Effector memory CD4-positive, alpha-beta T cell (primary cell): ENCODE measurements at regions not wholly inside any gene's neighbourhood (a gene's known extent, or its start where the extent isn't known, plus 50 kb on each side); places are given as distances from the start of the nearest gene placed in this dataset.

Experiments
- DNase-seq, 3 donors: peaks; one replicate each; pipeline ENCODE4 v3.0.0-alpha.2; 2020
- H3K27ac ChIP-seq: 2 replicates; pipeline ENCODE4 v1.7.0; 2013; ENCODE audit warnings: mild to moderate bottlenecking, low read length, moderate library complexity; ENCODE audit not compliant: insufficient read depth, poor library complexity, severe bottlenecking
- H3K27me3 ChIP-seq: replicated peaks from 2 replicates; pipeline ENCODE4 v1.7.0; 2013; ENCODE audit warnings: mild to moderate bottlenecking, low read length; ENCODE audit not compliant: insufficient read depth, control insufficient read depth, poor library complexity, severe bottlenecking
- H3K36me3 ChIP-seq: 2 replicates; pipeline ENCODE4 v1.7.0; 2013; ENCODE audit warnings: mild to moderate bottlenecking, low read length, moderate library complexity; ENCODE audit not compliant: control insufficient read depth, insufficient read depth
- H3K4me1 ChIP-seq: 2 replicates; pipeline ENCODE4 v1.7.0; 2013; ENCODE audit warnings: low read length, mild to moderate bottlenecking; ENCODE audit not compliant: control insufficient read depth, insufficient read depth, poor library complexity, severe bottlenecking
- H3K4me3 ChIP-seq: 2 replicates; pipeline ENCODE4 v1.7.0; 2013; ENCODE audit warnings: low read length, low read depth, mild to moderate bottlenecking; ENCODE audit not compliant: insufficient read depth, poor library complexity, severe bottlenecking
- H3K9me3 ChIP-seq: 2 replicates; pipeline ENCODE4 v1.7.0; 2013; ENCODE audit warnings: mild to moderate bottlenecking, low read length, moderate library complexity; ENCODE audit not compliant: control insufficient read depth

DNA sequence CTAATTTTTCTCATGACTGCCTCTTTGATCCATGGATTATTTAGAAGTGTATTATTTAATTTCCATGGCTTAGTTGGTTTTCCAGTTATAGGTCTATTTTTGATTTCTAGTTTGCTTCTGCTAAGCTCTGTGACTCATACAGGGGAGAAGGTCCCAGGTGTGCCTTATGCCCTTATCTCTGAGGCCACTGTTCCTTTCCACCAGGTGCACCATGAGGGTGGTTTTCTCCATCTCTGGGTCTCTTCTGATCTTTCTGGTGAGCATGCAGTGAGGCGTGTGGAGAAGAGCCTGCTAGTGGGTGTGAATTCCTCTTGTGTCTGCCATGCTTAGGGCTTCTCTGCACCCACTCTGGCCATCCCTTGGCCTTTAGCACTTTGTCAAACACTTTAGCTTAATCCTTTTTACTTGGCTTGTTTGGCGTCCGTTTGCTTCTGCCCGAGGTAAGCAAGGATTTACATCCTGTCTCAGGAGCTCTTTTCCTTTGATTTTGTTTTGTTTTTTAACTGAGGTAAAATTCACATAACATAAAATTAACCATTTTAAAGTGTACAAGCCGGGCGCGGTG, 129.8 kb upstream of the ARL4C start:
- no peaks in the 10 kb centered on the region for H3K36me3 ChIP-seq
- H3K4me3 ChIP-seq = no peak overlapping the region
- no peaks in the 10 kb centered on the region for H3K27me3 ChIP-seq
- H3K27ac ChIP-seq = no peak overlapping the region
- H3K9me3 ChIP-seq = no peaks in the 10 kb centered on the region
- no peaks in the 10 kb centered on the region for H3K4me1 ChIP-seq
- no peak for DNase-seq

DNA sequence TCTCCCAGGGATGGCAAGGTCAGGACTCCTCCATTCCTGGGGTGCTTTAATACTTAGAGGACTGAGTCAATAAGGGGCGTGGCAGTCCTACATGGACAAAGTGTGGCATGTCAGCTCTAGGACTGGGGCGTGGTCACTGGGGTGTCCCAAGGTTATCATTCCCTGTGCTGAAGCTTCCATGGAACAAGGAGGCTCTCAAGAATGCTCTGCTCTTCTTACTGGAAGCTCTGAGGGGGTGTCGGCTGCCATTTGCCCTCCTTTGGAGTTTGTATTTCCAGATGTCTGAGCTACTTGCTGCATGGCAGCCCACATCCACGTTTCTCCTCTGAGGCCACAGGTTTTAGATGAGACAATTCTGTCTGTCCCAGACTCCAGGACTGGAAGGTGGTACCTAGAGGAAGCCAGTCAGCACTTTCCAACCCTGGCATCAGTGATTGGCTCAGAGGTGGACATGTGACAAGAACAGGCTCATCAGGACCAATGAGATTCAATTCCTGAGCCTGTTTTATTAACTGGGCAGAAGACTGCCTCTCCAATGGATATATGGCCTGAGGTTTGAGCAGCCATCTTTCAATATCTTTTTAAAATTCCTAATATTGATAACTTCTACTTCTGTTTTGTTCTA, 128.9 kb upstream of the ARL4C start:
- Histone ChIP-seq H3K4me3 (no peak overlapping the region), H3K27me3 (no peaks in the 10 kb centered on the region), H3K36me3 (no peaks in the 10 kb centered on the region), H3K4me1 (no peaks in the 10 kb centered on the region), H3K9me3 (no peaks in the 10 kb centered on the region), H3K27ac (no peak overlapping the region)
- no peak for DNase-seq

DNA sequence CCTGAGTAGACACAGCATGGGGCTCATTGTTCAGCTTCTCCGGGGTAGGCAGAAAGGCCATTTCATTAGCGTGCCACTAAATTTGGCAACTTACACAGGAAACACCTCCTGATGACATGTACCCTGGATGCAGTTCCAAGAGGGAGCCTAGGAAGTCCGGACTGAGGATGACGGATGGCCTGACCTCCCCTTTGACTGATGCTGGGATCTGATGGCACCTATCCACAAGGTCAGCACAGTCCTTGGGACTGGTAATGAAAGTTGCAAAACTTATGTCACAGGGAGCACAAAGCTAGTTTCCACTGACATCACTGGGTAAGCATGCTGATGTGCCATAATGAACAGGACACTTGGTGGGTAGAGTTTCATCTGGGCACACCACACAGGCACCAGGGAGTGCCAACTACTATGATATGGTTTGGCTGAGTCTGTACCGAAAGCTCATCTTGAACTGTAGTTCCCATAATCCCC, 126.7 kb upstream of the ARL4C start:
- Histone ChIP-seq H3K27ac (no peak overlapping the region), H3K27me3 (no peaks in the 10 kb centered on the region), H3K4me1 (no peaks in the 10 kb centered on the region), H3K4me3 (no peak overlapping the region), H3K9me3 (no peaks in the 10 kb centered on the region), H3K36me3 (no peaks in the 10 kb centered on the region)
- DNase-seq = no peak

DNA sequence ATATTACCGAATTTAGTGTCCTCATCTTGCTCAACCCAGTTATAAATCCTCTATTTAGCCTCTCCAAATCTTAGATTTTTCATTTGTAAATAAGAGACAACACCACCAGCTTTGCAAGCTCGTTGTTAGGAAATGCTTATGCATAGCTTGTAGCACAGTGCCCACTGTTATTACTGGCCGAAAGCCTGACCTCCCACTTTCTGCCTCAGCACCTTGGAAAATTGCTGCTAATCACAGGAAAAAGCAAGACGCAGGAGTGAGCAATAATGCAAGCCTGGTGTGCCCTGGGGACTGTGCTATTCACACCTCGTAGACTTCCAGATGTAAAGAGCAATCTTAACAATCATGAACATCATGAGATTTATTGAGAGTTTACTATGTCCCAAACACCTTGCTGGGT, 124.2 kb upstream of the ARL4C start:
- Histone ChIP-seq H3K27ac (no peak overlapping the region), H3K36me3 (no peaks in the 10 kb centered on the region), H3K9me3 (no peaks in the 10 kb centered on the region), H3K27me3 (no peaks in the 10 kb centered on the region), H3K4me3 (no peak overlapping the region), H3K4me1 (no peaks in the 10 kb centered on the region)
- no peak for DNase-seq

DNA sequence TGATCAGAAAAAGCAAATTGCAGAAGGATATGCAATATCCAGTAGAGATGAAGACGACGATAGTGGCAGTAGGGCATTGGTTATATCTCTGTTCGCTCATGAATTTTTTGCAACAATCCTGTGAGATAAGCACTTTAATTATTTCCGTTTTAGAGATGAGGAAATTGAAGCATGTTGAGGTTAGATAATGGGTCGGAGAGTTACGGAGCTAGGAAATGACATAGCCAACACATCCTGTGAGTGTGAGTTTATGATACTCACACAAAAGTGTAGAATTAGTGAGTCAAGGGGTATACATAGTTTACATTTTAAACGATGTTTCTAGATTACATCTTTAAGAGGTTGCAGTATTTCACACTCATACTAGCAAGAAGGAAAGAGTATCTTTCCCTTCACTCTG, 123.1 kb upstream of the ARL4C start:
- Histone ChIP-seq H3K36me3 (no peaks in the 10 kb centered on the region), H3K4me1 (no peaks in the 10 kb centered on the region), H3K27me3 (no peaks in the 10 kb centered on the region), H3K9me3 (no peaks in the 10 kb centered on the region), H3K27ac (no peak overlapping the region), H3K4me3 (no peak overlapping the region)
- no peak for DNase-seq

DNA sequence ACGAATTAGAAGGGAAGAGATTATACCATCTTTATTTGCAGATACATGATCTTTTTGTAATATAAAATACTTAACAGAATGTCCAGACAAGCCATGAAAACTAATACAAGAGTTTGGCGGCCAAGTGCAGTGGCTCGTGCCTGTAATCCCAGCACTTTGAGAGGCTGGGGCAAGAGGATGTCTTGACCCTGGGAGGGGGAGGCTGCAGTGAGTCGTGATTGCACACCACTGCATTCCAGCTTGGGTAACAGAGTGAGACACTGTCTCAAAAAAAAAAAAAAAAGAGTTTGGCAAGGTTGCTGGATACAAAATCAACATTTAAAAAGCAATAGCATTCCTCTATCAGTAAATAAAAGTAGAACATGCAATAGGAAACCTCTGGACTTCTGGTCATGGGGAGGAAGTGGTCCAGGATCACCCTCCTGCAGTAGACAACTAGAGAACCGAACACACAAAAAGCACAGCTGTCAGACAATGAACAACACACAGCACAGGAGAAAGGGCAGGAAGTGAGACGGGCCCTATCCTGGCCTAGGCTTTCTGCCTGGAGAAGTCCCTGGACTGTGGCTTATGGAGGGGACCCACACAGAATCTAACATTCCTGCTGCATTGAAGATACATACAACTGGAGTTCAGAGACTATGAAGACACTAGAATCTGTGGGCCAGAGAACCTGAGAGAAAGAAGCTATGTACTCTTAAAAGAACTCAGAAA, 118.9 kb upstream of the ARL4C start:
- H3K27ac ChIP-seq = no peak overlapping the region
- DNase-seq = no peak
- no peak overlapping the region for H3K4me3 ChIP-seq
- no peaks in the 10 kb centered on the region for H3K27me3 ChIP-seq
- no peaks in the 10 kb centered on the region for H3K36me3 ChIP-seq
- H3K4me1 ChIP-seq = no peaks in the 10 kb centered on the region
- no peaks in the 10 kb centered on the region for H3K9me3 ChIP-seq

DNA sequence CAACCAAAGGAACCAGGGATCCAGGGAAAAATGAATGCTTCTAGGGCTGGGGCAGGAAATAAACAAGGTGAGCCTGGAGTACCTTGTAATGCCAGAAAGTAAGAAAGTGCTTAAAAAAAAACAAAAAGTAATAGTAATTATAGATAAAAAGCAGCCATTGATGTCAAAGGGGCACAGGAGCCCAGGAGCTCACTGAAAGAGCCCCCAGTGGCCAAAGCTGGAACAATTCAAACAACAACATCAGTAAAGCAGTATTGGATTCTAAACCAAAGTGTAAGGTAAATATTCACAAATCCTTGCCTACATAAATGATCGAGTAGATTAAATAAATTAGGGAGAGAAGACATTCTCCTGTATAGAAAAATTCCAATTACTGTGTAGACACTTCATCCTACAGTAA, 114.3 kb upstream of the ARL4C start:
- H3K4me1 ChIP-seq = no peaks in the 10 kb centered on the region
- no peaks in the 10 kb centered on the region for H3K9me3 ChIP-seq
- no peaks in the 10 kb centered on the region for H3K27me3 ChIP-seq
- no peaks in the 10 kb centered on the region for H3K36me3 ChIP-seq
- no peak overlapping the region for H3K27ac ChIP-seq
- no peak overlapping the region for H3K4me3 ChIP-seq
- DNase-seq = no peak

DNA sequence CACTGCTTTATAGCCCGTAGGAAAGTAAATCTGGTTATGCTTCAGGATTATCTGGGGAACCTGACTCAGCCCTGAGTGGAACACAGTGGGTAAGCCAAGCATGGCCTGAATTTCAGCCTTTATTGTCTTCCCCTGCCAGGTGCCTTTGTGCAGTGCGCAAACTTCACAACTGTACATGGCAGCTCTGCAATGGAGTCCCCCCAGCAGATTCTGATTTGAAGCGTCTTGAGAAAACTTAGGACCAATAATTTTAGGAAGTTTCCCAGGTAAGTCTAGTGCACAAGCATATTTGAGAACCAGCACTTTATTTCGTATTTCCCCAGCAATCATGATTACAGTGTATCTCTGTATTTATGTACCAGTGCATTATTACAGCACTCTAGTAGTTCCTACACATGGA, 112.1 kb upstream of the ARL4C start:
- no peaks in the 10 kb centered on the region for H3K9me3 ChIP-seq

DNA sequence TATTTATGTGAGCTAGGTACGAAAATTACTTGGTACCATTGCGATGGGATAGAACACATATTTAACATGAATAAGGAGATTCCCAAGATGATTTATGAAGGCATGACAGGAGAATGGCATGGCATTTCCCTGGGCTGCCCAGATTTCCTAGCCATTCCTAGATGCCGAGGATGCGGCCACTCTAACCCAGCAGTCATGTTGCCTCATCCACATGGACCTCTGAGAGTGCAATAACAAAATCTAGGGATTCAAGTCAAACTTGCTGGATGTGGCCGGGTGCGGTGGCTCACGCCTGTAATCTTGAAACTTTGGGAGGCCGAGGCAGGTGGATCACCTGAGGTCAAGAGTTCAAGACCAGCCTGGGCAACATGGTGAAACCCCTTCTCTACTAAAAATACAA, 110.8 kb upstream of the ARL4C start:
- H3K27me3 ChIP-seq = no peaks in the 10 kb centered on the region
- no peaks in the 10 kb centered on the region for H3K36me3 ChIP-seq
- no peak overlapping the region for H3K4me3 ChIP-seq
- no peak for DNase-seq
- no peak overlapping the region for H3K27ac ChIP-seq
- no peaks in the 10 kb centered on the region for H3K4me1 ChIP-seq
- no peaks in the 10 kb centered on the region for H3K9me3 ChIP-seq

More for the DNA sequence above, 112.1 kb upstream of the ARL4C start:
- no peak overlapping the region for H3K27ac ChIP-seq
- H3K4me1 ChIP-seq = no peaks in the 10 kb centered on the region
- H3K4me3 ChIP-seq = no peak overlapping the region
- H3K36me3 ChIP-seq = no peaks in the 10 kb centered on the region
- DNase-seq = no peak
- no peaks in the 10 kb centered on the region for H3K27me3 ChIP-seq

DNA sequence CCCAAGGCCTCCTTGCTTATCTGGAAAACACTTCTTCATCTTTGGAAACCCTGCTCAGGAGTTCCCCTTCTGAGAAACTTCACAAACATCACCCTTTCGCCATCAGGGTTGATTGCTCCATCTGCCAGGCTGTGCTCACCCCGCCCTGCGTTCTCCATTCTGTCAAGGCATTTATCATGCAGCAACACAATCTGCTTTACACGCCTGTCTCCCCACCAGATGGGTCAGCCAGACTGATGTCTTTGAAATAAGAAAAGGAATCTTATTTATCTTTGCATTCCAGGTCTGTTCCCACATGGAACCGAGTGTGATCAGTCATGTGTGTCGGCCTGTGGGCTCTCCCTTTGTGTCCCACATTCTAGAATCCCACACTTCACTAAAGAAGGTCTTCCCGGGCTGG, 110.0 kb upstream of the ARL4C start:
- Histone ChIP-seq H3K9me3 (no peaks in the 10 kb centered on the region), H3K27me3 (no peaks in the 10 kb centered on the region), H3K4me1 (no peaks in the 10 kb centered on the region), H3K4me3 (no peak overlapping the region), H3K27ac (no peak overlapping the region), H3K36me3 (no peaks in the 10 kb centered on the region)
- DNase-seq = no peak
